ENCODE measurements at regions not wholly inside any gene's neighbourhood (a gene's known extent, or its start where the extent isn't known, plus 50 kb on each side); places are given as distances from the start of the nearest gene placed in this dataset.

GRCh38 chr6:18997375-18997826 lies 610.3 kb downstream of the RNF144B start:
- Histone ChIP-seq H3K9ac (ENCODE audit: low read length) (no peak overlapping the region), H3K36me3 (ENCODE audit: control insufficient read depth in 1 of 2, insufficient read depth in 2 of 2, low read length in 2 of 2) (no peaks in the 10 kb centered on the region), H3K27ac (ENCODE audit: low read depth, low read length) (no peak overlapping the region), H3K9me3 (ENCODE audit: control insufficient read depth in 1 of 2, insufficient read depth in 1 of 2, low read depth in 1 of 2, low read length in 2 of 2) (no peaks in the 10 kb centered on the region), H4K20me1 (ENCODE audit: insufficient read depth) (no peaks in the 10 kb centered on the region), H2AFZ (ENCODE audit: low read depth, low read length, poor library complexity, severe bottlenecking) (no peak overlapping the region), H3K4me1 (ENCODE audit: control insufficient read depth in 1 of 2, insufficient read depth in 2 of 2, low read length in 2 of 2) (no peaks in the 10 kb centered on the region), H3K4me3 (replicated peaks in 1 of 2; ENCODE audit: low read depth in 1 of 2, low read length in 2 of 2) (no peak overlapping the region), H3K9me2 (ENCODE audit: insufficient read depth) (no peaks in the 10 kb centered on the region), H3K27me3 (ENCODE audit: insufficient read depth, low read length) (no peaks in the 10 kb centered on the region), H3K79me2 (ENCODE audit: insufficient read depth, low read length) (no peaks in the 10 kb centered on the region), H3K4me2 (ENCODE audit: low read length) (no peak overlapping the region)
- peak; percentile 100 for ATAC-seq
- RAD21 ChIA-PET (ENCODE audit: low non-redundant PET in 1 of 2, low total read pairs in 2 of 2, uncharacterized antibody in 2 of 2, unreplicated experiment in 2 of 2) = interaction anchor here in 1 of 2 experiments (1.4 kb wide), 1 partner anchor 1059 kb away, joined by 6 read pairs; no protein-coding TSS in a partner anchor
- CTCF ChIA-PET = interaction anchor here (0.6 to 1.6 kb wide), 8 partner anchors 10 to 1059 kb away, joined by 3 to 15 read pairs (median 4); no protein-coding TSS in a partner anchor
- TF ChIP-seq CTCF (IDR thresholded peaks at IDR 0.05 in 2 of 3, conservative IDR thresholded peaks at IDR 0.05 in 1 of 3; ENCODE audit: borderline replicate concordance in 1 of 3, insufficient read depth in 1 of 3, low read depth in 2 of 3, low read length in 2 of 3) (peak; percentile 45 to 68 (median 67); a peak in 5 of 6 replicates), RAD21 (IDR thresholded peaks at IDR 0.05; ENCODE audit: low read depth) (peak; percentile 59), EGR1 (IDR thresholded peaks at IDR 0.05; ENCODE audit: low read depth) (no peak)
- intact Hi-C loops (cut with micrococcal nuclease) = loop anchor here (5.0 to 10.0 kb wide), 3 partner anchors 470 to 1057 kb away; no protein-coding TSS in a partner anchor
- peak; percentile 52 for DNase-seq (ENCODE audit: low read depth, low spot score)
- POLR2A ChIA-PET = no interaction called here
- BruUV-seq (replicated peaks) = no TSS peak

GRCh38 chr6:19002976-19003560 lies 615.9 kb downstream of the RNF144B start:
- DNase-seq (ENCODE audit: low read depth, low spot score) (no peak), ATAC-seq (no peak)
- ChIA-PET RAD21 (ENCODE audit: low non-redundant PET in 1 of 2, low total read pairs in 2 of 2, uncharacterized antibody in 2 of 2, unreplicated experiment in 2 of 2) (no interaction called here), CTCF (interaction anchor here (1.4 kb wide), 1 partner anchor 22 kb away, joined by 4 read pairs; no protein-coding TSS in a partner anchor), POLR2A (no interaction called here)
- Histone ChIP-seq H3K79me2 (ENCODE audit: insufficient read depth, low read length) (no peaks in the 10 kb centered on the region), H3K9me3 (ENCODE audit: control insufficient read depth in 1 of 2, insufficient read depth in 1 of 2, low read depth in 1 of 2, low read length in 2 of 2) (no peaks in the 10 kb centered on the region), H3K4me2 (ENCODE audit: low read length) (no peak overlapping the region), H3K9me2 (ENCODE audit: insufficient read depth) (no peaks in the 10 kb centered on the region), H4K20me1 (ENCODE audit: insufficient read depth) (no peaks in the 10 kb centered on the region), H3K4me1 (ENCODE audit: control insufficient read depth in 1 of 2, insufficient read depth in 2 of 2, low read length in 2 of 2) (no peaks in the 10 kb centered on the region), H2AFZ (ENCODE audit: low read depth, low read length, poor library complexity, severe bottlenecking) (no peak overlapping the region), H3K4me3 (replicated peaks in 1 of 2; ENCODE audit: low read depth in 1 of 2, low read length in 2 of 2) (no peak overlapping the region), H3K36me3 (ENCODE audit: control insufficient read depth in 1 of 2, insufficient read depth in 2 of 2, low read length in 2 of 2) (no peaks in the 10 kb centered on the region), H3K27ac (ENCODE audit: low read depth, low read length) (no peak overlapping the region), H3K9ac (ENCODE audit: low read length) (no peak overlapping the region), H3K27me3 (ENCODE audit: insufficient read depth, low read length) (no peaks in the 10 kb centered on the region)
- no TSS peak for BruUV-seq (replicated peaks)
- intact Hi-C loops (cut with micrococcal nuclease) = no loop called here
- no peak for TF ChIP-seq CBX3 (IDR thresholded peaks at IDR 0.05; ENCODE audit: low read depth)
- no peak for TF ChIP-seq SRF (IDR thresholded peaks at IDR 0.05; ENCODE audit: low read depth)
- TF ChIP-seq EZH2phosphoT487 (IDR thresholded peaks at IDR 0.05; ENCODE audit: borderline replicate concordance) = no peak
- TF ChIP-seq MAX (IDR thresholded peaks at IDR 0.05) = no peak
- no peak for TF ChIP-seq ZFX (IDR thresholded peaks at IDR 0.05)
- no peak for TF ChIP-seq CEBPB (IDR thresholded peaks at IDR 0.05; ENCODE audit: low read depth)
- no peak for TF ChIP-seq POLR2A (IDR thresholded peaks at IDR 0.05; ENCODE audit: borderline replicate concordance, extremely low read depth, insufficient read depth, insufficient read length)
- TF ChIP-seq SIN3A (IDR thresholded peaks at IDR 0.05; ENCODE audit: low read depth) = no peak
- no peak for TF ChIP-seq POLR2AphosphoS5 (IDR thresholded peaks at IDR 0.05; ENCODE audit: low read depth, low read length)
- TF ChIP-seq ZBTB33 (IDR thresholded peaks at IDR 0.05; ENCODE audit: extremely low read depth, insufficient replicate concordance, low read length) = no peak
- TF ChIP-seq ATF3 (IDR thresholded peaks at IDR 0.05) = no peak
- TF ChIP-seq SP1 (IDR thresholded peaks at IDR 0.05; ENCODE audit: low read depth) = no peak
- no peak for TF ChIP-seq JUND (IDR thresholded peaks at IDR 0.05)
- no peak for TF ChIP-seq ELF1 (IDR thresholded peaks at IDR 0.05; ENCODE audit: borderline replicate concordance, low read depth)
